ENCODE measurements at regions not wholly inside any gene's neighbourhood (a gene's known extent, or its start where the extent isn't known, plus 50 kb on each side); places are given as distances from the start of the nearest gene placed in this dataset.

DNA sequence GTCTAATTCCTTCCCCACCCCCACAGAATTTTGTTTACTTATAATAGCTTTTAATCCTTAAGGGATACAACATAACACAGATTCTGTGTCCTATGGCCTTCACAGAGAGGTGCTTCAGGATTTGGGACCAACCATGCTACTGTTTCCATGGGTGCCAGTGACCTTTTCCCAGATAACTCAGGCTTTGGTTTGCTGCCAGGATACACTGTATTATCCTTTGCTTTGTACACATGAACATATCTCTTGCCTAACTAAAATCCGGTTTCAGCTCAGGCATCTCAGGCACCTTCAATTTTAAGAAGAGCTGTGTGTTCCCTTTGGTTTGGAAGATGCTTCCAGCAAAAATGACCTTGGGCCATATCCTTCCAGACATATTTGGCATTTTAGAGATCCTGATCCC is 428.4 kb upstream of the CDH5 start:
- no peak for DNase-seq

DNA sequence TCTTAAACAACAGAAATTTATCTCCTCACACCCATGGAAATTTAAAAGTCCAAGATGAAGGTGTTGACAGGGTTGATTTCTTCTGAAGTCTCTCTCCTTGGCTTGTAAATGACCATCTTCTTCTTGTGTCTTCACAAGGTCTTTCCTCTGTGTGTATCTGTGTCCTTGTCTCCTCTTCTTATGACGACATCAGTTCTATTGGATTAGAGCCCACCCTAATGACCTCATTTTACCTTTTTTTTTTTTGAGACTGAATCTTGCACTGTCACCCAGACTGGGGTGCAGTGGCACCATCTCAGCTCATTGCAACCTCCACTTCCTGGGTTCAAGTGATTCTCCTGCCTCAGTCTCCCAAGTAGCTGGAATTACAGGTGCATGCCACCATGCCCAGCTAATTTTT is 429.0 kb upstream of the CDH5 start:
- no peak for DNase-seq

- no peak for DNase-seq
These were observed 430.4 kb upstream of the CDH5 start for GRCh38 chr16:65936096-65936495.

GRCh38 chr16:65934443-65934842 is 432.0 kb upstream of the CDH5 start:
- no peak for DNase-seq

GRCh38 chr16:65933703-65934102 is 432.8 kb upstream of the CDH5 start:
- DNase-seq, result no peak

DNA sequence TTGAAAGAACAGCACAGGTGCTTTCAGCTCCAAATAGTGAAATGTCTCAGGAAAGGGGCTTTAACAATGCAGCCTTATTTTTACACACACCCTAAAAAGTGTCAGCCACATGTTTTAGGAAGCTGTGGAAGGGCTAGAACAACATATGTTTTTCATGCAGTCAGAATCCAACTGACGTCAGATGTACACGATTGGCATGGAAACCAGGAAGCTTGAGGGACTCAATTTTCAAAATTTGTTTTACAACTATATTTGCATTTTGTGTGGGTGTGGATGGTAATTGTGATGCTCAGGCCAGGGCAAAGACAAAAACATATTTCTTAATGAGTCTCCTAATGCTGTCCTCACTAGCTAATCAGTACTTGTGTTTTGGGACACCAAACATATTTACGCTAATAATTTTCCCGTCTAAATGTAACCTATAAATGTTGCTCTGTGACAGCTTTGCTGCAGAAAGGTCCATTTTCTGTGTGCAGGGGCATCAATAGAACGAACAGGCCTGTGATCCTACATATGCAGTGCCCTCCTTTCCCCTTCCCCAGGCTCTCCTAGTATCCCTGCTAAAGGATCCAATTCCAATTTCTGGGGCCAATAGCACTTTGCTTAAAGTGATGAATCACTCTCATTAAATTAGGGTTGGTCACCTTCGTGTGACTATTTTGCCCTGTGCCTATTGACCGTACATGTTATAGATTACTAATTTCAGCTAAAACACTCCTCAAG is 434.0 kb upstream of the CDH5 start:
- no peak for DNase-seq

GRCh38 chr16:65922923-65923322 is 443.6 kb upstream of the CDH5 start:
- no peak for DNase-seq

DNA sequence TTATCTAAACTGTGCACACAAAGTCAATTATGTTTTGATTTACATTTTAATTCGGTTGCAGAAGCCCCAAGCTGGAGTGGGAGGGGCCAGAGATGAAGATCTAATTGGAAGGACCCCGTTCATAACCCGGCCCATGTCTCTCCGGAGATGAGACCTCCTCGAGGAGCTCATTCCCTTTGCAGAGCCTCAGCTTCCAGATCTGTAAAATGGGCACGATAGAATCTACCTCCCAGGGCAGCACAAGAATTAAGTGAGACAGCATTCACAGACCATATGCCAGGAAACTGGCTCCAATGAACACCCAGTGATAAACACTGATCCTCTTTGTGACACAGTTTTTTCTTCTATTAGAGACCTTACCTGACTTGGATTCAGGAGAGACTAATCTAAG is 446.5 kb upstream of the CDH5 start:
- DNase-seq, result no peak

GRCh38 chr16:65919145-65919985 is 447.1 kb upstream of the CDH5 start:
- no peak for DNase-seq

DNA sequence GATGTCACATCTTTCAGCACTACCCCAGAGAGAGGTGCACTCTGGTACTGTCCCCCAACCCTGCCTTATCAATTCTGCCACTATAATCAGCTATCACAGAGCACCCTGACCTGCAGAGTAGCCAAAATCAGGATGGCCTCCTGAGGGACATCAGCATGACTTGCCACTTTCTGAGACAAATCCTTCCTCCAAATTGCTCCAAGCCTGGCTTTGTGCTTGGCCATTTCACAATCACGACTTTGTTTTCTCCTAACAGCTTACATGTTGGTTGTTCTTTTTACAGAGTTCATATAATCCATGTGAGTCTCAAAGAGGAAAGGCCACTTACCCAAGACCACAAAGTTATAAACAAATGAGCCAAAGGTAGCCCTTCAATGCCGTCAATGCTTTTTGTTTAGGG is 449.0 kb upstream of the CDH5 start:
- DNase-seq, result no peak

GRCh38 chr16:65916995-65917394 is 449.5 kb upstream of the CDH5 start:
- no peak for DNase-seq

- no peak for DNase-seq
These were observed 456.2 kb upstream of the CDH5 start for GRCh38 chr16:65910291-65910690.

DNA sequence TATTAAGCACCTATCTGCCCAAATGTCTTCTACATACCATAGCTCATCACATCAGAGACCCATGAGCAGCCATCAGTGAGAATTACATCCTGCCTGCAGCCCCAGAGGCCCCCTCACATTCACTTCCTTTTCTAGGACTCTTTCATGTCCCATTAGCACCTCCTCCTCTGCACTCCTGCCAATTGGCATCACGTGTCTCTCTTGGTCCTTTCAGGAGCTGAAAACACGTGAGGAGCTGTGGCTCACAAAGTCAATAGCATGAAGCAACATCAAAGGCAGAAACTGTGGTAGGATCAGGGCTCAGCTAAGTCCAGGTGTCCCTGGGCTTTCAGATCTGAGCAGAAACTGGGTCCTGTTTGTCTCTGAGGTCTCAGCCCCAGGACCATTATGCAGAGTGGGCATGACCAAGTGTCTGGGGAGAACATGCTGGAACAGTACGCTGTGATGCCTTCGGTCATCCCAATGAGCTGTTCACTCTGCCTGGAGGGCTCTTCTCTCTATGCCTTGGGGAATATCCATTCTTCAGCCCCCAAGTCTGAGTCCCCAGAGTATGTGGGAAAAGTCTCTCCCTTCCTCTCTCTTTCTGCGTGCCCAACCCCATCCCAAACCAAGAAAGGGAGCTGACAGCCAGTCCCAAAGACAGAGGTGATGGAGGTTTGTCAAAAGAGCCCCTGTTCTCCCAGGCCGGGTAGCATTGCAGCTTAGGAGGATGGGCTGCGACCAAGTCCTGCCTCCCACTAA is 457.0 kb upstream of the CDH5 start:
- DNase-seq, result no peak

GRCh38 chr16:65908568-65908967 is 457.9 kb upstream of the CDH5 start:
- DNase-seq, result no peak

DNA sequence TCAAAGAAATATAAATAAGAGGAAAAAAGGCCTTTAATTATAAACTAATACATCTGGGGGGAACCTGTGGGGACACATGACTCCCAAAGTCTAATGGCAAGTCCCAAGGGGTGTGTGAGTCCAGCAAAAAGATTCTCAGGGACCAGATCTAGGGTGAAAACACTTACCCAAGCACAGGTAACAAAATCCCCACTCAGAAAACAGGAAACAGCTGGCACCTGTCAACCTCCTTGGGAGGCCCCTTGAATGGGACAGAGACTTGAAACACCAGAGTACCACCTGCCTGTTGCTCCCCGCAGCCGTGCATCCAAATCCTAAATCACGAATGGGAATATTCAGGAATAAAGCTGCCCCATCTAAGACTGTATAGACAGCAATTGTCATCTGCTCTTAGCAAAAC is 461.2 kb upstream of the CDH5 start:
- no peak for DNase-seq

- no peak for DNase-seq
These were observed 469.9 kb upstream of the CDH5 start for GRCh38 chr16:65896448-65897153.

DNA sequence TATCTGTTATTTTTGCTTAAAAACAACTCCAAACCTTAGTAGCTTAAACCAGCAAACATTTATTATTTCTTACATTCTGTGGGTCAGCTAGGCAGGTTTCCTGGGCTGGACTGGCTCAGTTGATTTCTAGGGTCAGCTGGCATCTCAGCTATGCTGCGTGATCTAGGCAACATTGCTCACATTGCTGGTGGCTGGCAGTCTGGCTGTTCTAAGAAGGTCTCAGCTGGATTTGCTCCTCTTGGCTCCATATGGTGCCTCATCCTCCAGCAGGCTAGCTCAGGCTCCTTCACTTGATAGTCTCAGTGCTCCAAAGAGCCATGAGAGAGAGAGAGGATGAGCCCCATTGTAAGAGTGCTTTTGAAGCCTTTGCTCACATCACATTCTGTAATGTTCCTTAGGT is 470.6 kb upstream of the CDH5 start:
- no peak for DNase-seq

DNA sequence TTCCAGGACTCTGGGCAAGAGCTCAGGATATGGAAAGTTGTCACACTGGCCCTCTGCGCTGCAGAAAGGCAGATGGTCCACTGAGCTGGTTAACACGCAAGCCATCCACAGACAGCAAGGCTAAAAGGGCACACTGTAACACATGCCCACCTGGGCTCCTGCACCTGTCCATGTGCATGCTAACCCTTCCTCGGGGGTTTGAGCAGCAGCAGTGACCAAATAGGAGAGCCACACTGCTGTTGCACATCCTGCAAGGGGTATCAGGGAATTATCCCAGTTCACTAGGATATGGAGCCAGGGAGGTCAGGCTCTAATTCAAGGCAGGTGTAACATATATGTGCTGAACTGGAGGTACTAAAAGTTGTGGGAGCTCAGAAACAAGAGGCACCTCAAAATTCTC is 471.0 kb upstream of the CDH5 start:
- no peak for DNase-seq

DNA sequence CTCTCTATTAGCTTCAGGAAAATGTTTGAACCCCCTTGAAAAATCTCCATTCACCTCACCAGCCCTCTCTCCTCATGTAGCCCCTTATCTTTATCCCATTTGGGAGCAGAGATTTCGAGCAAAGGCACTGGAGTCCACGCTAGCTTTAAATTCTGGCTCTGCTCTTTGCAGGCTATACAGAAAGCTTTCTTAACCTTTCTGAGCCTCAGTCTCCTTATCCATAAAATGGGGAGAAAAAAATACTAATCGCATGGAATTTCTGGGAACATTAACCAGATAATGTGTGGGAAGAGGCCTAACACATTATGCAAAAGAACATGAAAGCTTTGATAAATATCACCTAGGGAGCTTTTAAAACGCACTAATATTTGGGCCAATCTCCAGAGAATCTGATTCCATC is 476.3 kb upstream of the CDH5 start:
- DNase-seq, result no peak

DNA sequence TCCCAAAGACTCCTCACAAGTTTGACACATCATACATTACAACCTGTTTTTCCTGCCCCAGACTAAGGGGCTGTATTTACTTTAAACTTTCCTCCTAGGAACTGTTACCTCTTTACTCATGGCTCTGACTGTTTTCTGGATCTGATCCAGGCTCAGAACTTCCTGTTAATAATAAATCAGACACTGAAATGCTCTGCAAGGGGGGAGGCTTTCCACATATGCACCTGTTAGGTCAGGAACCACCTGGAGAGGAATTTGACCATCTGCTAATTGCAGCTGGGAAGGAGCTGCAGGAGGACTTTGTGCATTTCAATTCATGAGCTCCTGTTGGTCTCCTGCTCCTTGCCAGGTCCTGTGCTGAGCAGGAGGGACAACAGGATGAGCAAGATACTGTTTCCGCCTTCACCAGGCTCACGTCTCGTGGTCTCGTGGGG is 476.9 kb upstream of the CDH5 start:
- DNase-seq, result no peak

DNA sequence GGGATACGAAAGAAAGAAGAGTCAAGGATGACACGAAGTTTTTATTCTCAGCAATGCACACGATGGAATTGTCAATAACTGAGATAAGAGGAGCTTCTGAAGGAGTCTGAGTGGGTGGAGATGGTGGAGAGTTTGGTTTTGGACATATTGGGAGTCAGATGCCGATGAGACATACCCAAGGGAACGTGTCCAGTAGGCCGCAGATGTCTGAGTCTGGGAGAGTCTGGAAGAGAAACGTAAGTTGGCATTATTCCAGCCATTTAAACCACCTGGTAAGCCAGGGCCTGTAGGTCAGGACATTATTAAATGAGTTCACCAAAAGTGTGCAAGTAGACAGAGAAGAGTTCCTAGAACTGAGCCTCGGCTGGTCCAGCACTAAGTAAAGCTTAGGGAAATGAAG is 478.3 kb upstream of the CDH5 start:
- DNase-seq, result no peak

DNA sequence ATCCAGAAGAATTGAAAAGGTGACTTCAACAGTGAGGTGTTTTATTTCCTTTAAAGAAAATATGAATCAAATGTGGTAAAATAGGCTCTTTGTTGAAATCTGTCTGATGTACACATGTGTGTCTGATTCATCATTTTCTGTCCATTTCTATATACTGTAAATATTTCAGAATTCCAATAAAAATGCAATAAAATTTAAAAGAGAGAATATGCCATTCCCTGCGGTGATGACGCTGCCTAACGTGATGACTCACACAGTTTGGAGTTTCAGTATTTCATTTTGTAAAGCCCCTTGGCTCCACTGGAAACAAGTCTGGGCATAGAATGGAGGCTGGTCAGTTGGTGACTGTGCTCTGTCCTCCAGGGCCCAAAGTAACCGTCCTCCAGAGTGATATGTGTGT is 482.5 kb upstream of the CDH5 start:
- DNase-seq, result no peak

- DNase-seq, result no peak
These were observed 488.1 kb upstream of the CDH5 start for GRCh38 chr16:65878347-65878746.
